ENCODE measurements at regions not wholly inside any gene's neighbourhood (a gene's known extent, or its start where the extent isn't known, plus 50 kb on each side); places are given as distances from the start of the nearest gene placed in this dataset.
"Not testable (repeated sequence)": the region's sequence is repeated elsewhere in the genome, so short reads cannot be mapped to it uniquely, and the experiment has no call there.

- peak; percentile 77 for DNase-seq (ENCODE audit: low read depth, low spot score)
These were observed 196.5 kb upstream of the ZNF469 start for GRCh38 chr16:88185976-88186888.

DNA sequence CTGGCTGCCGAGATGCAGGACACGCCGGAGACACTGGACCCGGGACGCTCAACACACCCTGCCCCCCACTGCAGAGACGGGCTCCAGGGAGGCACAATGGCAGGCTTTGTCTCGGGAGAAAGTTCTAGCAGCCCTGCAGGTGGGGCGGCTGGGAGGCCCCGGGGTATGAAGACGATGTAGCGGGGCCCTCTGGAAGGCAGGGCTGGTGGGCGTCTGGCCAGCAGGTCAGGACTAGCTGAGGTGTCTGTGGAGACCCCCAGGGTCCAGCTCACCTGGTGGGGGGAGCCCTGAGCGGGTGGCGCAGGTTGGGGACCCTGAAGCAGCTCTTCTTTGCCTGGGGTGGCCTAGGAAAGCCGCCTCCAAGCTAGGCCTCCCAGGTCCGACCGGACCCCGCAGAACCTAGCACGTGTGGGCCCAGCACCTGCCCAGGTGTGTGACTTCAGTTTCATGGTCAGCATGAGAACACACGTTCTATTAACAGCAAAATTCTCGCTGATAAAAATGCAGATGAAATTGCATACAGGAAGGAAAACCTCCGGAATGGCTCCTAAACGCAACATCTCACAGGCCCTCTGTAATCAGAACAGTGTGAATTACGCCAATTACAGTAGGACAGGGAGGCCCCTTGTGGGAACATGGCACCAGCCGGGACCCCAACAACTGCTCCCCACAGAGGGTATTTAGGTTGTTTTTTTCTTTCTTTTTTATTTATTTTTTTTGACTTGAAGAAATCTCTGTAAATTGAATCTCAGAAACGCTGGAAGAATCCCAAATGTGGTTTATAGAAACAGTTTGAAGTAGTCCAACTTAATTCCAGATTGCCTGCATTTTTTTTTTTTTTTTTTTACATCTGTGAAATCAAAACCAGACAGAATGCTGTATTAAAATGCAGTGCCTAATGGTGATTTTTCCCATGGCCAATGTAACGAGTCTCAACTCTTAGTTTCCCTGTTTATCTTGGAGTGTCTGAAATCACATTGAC lies 195.6 kb upstream of the ZNF469 start:
- DNase-seq (ENCODE audit: low read depth, low spot score), result peak; percentile 45

- DNase-seq (ENCODE audit: low read depth, low spot score), result not testable (repeated sequence)
These were observed 194.4 kb upstream of the ZNF469 start for GRCh38 chr16:88188171-88188895.

DNA sequence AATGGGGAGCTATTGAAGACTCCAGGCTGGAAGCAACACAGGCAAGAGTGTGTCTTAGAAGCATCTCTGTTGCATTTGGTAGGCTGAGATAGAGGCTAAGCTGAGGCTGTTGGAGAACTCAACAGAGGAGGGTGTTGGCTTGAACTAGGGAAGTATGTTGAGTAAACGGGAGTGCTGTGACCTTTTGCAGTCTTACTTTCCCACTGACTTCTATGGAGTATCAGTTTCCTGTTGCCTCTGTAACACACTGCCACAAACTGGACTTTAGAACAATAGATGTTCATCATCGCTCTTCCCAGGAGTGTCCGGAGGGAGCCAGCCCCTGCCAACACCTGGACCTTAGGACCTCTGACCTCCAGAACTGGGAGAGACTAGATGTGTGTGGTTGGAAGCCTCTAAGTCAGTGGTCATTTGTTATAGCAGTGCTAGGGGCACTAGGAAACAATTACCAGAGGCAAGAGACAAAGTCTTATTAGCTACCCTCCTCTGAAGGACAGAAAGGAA lies 192.1 kb upstream of the ZNF469 start:
- DNase-seq (ENCODE audit: low read depth, low spot score), result not testable (repeated sequence)

DNA sequence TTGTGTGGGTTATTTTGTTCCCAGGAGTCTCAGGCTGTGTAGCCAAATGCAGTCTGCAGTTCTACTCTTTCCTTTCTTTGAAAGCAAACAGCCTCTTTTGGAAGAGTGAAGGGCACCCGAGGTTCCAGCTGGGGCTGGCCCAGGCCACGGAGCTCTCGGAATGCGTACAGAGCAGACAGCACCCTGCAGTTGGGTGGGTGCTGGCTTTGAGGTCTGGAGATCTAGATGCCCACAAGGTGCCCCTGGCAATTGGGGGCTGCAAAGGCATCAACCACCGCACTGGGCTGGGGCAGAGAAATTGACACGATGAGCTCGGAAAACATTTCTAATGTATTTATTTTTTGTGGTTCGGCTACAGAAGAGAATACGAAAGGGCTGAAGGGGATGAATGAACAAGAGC lies 191.6 kb upstream of the ZNF469 start:
- DNase-seq (ENCODE audit: low read depth, low spot score), result not testable (repeated sequence)

- no peak for DNase-seq (ENCODE audit: low read depth, low spot score)
These were observed 190.2 kb upstream of the ZNF469 start for GRCh38 chr16:88192601-88193000.

DNA sequence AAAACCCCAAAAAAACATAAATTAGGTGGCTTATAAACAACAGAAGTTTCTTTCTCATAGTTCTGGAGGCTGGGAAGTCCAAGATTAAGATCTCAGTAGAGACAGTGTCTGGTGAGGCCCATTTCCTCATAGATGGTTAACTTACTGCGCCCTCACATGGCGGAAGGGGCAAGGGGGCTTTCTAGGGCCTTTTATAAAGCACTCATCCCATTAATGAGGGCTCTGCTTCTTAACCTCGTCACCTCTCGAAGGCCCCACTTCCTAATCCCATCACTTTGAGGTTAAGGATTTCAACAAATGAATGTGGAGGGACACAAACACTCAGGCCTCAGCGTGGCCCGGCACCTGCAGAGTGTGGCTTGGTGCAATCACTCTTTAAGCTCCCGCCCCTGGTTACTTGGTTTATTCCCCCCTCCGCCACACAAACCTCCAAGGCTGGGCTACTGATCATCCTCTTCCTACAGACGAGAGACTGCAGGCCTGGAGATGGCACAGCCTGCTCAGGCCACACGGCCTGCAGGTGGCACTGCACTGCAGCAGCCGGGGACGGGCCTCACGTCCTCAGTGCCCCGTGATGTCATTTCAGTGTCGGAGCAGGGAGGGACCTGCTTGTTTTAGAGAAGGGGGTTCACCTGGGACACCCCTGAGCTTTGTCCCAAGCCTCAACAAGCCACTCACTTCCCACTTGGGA lies 188.9 kb upstream of the ZNF469 start:
- peak; percentile 78 for DNase-seq (ENCODE audit: low read depth, low spot score)

GRCh38 chr16:88194397-88195268 lies 188.1 kb upstream of the ZNF469 start:
- no peak for DNase-seq (ENCODE audit: low read depth, low spot score)

- DNase-seq (ENCODE audit: low read depth, low spot score), result no peak
These were observed 187.5 kb upstream of the ZNF469 start for GRCh38 chr16:88195269-88195705.

DNA sequence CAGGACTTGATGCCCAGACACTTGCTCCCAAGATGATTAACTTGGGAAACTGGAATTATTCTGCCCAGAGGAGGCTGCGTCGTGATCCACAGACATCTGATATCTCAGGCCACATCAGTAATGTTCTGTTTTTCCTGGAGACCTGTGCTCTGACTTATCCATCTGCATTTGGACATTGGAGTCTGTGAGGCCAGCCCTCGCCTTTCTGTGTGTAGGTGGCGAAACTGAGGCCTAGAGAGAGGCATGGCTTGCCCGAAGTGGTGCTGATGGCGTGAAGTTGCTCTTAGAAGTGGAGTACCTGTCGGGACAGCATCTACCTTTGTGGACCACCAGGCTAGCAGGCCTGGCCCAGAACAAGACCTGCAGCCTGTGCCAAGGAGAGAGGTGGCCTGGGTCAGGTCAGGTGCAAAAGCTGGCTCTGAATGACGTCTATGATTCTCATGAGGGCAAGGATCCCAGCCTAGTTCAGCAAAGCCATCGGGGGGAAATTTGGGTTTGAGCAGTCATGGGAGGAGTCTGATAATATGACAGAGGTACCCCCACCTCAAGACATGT lies 186.8 kb upstream of the ZNF469 start:
- no peak for DNase-seq (ENCODE audit: low read depth, low spot score)

DNA sequence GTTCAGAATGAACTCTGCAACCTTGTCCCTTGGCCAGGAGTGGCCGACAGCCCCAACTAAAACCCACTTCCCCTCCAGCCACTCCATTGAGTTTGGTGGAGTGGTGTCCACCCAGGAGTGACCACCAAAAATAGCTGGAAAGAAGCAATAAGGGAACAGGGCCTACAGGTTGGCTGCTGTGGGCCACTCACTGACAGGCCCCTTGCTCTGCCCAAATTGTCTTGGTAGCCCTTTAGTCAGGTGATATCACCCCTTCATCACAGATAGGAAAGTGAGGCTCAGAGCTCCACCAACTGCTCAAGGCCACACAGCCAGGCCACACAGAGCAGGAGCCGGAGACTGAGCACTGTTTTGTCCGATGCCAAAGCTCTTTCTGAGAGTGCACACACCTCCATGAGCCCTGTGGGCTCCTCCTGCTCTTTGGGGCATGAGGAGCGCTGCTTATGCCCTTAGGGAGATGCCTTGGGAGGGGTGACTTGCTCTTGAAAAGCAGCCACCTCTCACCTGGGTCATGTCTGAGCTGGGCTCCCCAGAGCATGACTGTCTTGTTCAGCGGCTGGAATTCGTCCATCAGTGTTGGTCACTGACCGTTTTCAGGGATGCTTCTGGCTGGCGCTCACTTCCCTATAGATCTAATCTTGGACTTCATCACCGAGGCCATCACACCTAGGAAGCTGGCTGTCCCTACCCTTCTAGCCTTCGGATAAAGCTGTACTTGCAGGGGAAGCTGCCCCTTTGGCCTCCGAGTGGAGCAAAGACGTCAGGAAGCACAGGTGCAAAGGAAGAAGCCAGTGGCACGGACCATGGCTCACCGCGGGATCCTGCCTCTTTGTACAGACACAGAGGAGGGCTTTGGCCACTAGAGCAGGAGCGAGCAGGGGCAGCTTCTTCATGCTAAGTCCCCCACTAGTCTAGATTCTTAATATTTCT lies 186.0 kb upstream of the ZNF469 start:
- DNase-seq (ENCODE audit: low read depth, low spot score), result no peak

DNA sequence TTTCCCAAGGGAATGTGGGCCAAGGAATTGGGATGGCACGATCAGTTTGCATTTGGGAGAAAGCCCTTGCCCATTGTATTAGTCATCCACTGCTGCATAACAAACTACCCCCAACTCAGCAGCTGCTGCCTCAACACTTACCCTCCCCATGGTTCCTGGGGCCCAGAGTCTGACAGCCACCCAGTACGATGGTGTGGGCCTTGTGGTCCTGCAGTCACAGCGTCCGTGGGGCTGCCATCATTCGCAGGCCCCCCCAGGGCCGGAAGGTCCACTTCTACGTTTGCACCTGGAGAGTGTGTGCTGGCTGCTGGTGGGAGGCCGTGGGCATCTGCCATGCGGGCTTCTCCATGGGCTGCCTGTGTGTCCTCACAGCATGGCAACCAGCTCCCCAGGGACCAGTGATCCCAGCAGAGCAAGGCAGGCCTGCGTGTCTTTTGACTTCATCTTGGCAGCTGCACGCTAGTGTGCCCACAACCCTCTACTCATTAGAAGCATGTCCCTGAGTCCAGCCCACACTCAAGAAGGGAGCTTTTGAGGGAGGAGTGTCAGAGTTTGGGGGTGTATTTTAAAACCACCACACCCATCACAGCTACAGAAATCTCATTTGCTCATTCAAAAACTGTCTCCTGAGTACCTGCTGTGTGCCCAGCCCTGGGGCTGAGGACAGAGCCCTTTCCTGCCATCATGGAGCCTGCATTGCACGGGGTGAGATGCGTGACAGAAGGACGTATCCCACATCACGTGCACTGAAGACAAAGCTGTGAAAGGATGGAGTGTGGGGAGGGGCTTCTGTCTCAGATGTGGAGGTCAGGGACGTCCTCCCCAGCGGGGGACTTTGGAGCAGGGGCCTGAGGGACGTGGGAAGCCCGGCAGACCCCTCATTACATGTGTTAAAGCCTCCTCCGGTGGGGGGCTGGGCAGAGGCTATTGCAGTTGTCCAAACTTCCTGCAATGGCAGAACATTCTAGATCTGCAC lies 185.0 kb upstream of the ZNF469 start:
- no peak for DNase-seq (ENCODE audit: low read depth, low spot score)

DNA sequence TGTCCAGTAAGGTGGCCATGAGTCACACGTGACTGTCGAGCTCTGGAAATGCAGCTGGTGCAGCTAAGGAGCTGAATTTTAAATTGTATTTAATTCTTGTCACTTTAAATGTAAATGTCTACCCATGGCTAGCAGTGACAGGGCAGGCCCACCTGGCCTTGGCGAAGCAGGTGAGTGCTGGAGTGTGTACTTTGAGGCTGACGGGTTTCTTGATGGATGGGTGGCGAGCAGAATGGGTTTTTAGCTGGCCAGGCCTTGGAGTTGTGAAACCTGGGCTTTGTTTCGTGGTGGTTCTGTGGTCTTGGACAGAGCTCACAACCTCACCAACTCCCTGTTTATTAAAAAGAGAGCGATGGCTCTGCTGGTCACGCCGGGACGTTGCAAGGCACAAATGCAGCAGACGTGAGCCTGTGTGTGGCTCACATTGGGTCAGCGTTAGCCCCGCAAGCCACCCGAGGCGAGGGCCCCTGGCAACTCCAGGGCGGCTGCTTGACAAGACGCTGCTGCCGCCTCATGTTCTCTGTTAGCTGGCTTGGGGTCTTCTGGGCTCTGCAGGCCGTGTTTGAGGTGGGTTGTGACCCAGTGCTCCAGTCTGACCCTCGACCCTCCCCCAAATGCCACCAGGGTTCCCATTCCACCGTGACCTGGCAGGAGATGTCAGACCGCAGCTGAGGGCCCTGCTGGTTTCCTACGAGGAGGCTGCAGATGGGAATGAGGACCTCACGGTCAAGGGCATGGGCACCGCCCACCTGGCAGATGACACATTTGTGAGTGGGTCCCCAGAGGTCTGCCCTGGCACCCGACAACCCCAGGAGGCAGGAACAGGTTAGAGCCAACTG lies 184.1 kb upstream of the ZNF469 start:
- DNase-seq (ENCODE audit: low read depth, low spot score), result not testable (repeated sequence)

DNA sequence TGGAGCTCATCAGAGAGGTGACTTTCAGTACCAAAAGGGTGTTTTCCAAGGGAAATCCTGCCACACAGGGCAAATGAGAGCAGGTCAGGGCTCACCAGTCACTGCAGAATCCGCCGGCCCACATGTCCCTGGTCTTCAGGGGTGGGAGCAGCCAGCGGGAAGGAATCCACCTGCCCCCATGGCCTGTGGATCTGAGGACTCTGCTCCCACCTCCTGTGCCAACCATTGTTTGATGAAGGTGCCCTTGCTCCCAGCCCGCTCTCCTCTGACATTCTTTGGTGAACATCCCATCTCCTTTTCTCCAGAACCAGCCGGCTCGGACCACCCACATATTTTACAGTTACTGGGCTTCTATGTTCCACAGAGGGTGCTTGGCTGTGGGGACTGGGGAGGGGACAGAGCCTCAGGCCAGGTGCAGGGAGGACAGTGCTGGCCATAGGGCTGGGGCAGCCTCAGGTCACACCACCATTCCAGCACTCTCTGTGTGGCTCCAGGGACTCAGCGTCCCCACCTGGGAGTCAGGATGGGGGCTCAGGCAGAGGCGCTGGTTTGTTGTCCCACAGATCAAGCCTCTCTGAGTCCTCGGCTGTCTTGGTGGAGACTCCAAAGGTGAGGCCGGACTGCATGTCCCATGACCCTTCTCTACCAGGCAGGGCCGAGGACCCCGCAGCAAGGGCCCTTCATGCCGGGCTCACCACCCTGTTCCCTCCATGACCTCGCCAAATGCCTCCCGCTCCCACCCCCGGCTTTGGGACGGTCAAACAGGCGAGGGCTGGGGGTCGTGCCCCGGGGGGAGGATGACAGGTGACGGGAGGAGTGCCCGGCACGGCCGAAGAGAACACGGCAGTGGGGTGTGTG lies 183.2 kb upstream of the ZNF469 start:
- not testable (repeated sequence) for DNase-seq (ENCODE audit: low read depth, low spot score)
